Breast epithelium (tissue), 4 donors: ENCODE measurements at regions not wholly inside any gene's neighbourhood (a gene's known extent, or its start where the extent isn't known, plus 50 kb on each side); places are given as distances from the start of the nearest gene placed in this dataset.
A peak's percentile ranks its signal among the peaks of the same experiment; 100 is the strongest.

Experiments
- DNase-seq, 2 donors: peaks; one replicate each; pipeline ENCODE4 v3.0.0-alpha.2; 2019; ENCODE audit warnings: low spot score in 2 of 2
- H3K27ac ChIP-seq, 2 donors: fragments of 200-600 bp; sonication (generic) in 1 of 2; one replicate each; pipeline ENCODE4 v1.5.1; 2016 to 2019; ENCODE audit warnings: mild to moderate bottlenecking in 1 of 2
- H3K27me3 ChIP-seq, 2 donors: fragments of 200-600 bp; sonication (generic) in 1 of 2; one replicate each; pipeline versions ENCODE4 v1.5.1 to v1.6.0; 2017 to 2019; ENCODE audit warnings: control low read depth in 1 of 2, mild to moderate bottlenecking in 1 of 2
- H3K36me3 ChIP-seq: fragments of 200-600 bp; one replicate; pipeline ENCODE4 v1.5.1; 2019
- H3K4me1 ChIP-seq, 2 donors: fragments of 200-600 bp; sonication (generic); one replicate each; pipeline ENCODE4 v1.5.1; 2016 to 2019; ENCODE audit warnings: control low read depth in 1 of 2
- H3K4me3 ChIP-seq, 3 donors: fragments of 200-600 bp; sonication (generic); 1 replicate in 2 of 3; 2 replicates in 1 of 3; pipeline ENCODE4 v1.5.1; 2016 to 2019; ENCODE audit warnings: mild to moderate bottlenecking in 3 of 3, moderate library complexity in 2 of 3
- H3K9me3 ChIP-seq, 2 donors: fragments of 200-600 bp; sonication (generic) in 1 of 2; one replicate each; pipeline ENCODE4 v1.5.1; 2016 to 2019; ENCODE audit warnings: control low read depth in 1 of 2
- POLR2A ChIP-seq: fragments of 450-650 bp; IDR thresholded peaks from one replicate; pipeline ENCODE4 v1.6.1; 2016; ENCODE audit warnings: antibody characterized with exemption, mild to moderate bottlenecking, moderate library complexity
- POLR2AphosphoS5 ChIP-seq, 3 donors: sonication (generic); formaldehyde crosslinking; IDR thresholded peaks; one replicate each; pipeline ENCODE4 v1.6.1; 2017; ENCODE audit warnings: antibody characterized with exemption in 3 of 3
- intact Hi-C: fragments of 100-400 bp; cut with DNase I; formaldehyde crosslinking; loops from one replicate; pipeline ENCODE4 v1.15.1; 2023; ENCODE audit warnings: low total_unique reads
- TF ChIP-seq, protein P1 (sequence below), 3 donors: fragments of 450-650 bp; IDR thresholded peaks; one replicate each; pipeline ENCODE4 v1.5.1; 2016 to 2017; ENCODE audit warnings: antibody characterized with exemption in 3 of 3, mild to moderate bottlenecking in 3 of 3, moderate library complexity in 3 of 3

DNA sequence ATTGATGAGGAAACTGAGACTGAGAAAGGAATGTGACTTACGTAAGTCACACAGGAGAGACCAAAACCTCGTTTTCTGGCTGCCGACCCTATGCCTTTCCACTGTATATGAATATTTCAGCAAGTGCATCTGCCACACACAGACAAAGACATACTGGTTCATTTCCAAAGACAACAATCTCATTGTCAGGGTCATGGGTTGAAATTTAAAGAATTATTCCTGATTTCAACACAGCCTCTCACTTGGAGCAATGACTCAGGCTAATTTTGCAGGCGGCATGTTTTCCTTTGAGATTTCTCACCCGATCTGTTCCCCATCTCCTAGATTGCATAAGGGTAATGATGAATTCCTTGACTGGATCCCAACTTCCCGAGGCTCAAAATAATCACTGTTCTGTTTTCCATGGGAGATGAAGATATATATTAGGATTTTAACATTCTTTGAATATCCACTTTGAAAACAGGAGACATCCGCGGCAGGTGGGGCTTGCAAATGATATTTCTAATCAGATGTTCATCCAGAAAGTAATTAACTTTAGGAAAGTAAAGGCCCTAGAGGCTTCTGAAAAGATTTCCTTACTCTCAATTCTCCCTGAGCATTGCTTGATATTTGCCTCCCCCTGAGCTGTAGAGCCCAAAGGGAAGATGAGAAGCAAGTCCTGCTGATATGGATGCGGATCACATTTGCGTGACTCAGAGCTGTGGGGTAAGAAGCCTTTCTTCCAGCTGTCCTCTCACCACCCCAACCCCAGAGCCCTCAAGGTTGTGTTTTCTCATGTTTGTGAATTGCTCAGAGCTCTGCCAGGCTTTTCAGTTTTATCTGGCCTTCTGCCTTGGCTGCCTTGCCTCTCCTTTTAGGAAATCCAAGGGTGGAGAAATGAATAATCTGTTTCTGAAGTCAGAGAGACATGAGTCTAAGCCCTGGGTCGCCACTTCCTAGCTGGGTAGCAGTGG lies 361.1 kb upstream of the BOD1L1 start:
- intact Hi-C loops = loop anchor here (10.0 kb wide), 1 partner anchor 894 kb away; no protein-coding TSS in a partner anchor
- peak in 1 of 2 donors; percentile 18 for DNase-seq
- H3K4me1 ChIP-seq = peaks cover 0 to 5% of the 10 kb centered on the region in 2 donors

DNA sequence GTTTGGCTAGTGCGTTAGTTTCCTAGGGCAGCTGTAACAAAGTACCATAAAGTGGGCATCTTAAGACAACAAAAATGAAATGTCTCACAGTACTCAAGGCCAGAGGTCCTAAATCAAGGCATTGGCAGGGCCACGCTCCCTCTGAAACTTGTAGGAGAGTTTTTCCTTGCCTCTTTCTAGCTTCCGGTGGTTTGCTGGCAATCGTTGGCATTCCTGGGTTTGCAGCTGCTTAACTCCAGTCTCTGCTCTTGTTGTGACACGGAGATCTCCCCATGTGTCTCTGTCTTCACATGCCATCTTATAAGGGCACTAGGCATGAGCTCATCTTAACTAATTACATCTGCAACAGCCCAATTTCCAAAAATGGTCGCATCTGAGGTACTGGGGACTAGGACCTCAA lies 362.0 kb upstream of the BOD1L1 start:
- no peaks in the 10 kb centered on the region for H3K36me3 ChIP-seq
- H3K9me3 ChIP-seq = no peaks in the 10 kb centered on the region
- DNase-seq = peak in 1 of 2 donors; percentile 19
- no peak overlapping the region for H3K27ac ChIP-seq
- H3K4me3 ChIP-seq = no peak overlapping the region
- peaks cover 0 to 5% of the 10 kb centered on the region in 2 donors for H3K4me1 ChIP-seq
- TF ChIP-seq, protein P1, sequence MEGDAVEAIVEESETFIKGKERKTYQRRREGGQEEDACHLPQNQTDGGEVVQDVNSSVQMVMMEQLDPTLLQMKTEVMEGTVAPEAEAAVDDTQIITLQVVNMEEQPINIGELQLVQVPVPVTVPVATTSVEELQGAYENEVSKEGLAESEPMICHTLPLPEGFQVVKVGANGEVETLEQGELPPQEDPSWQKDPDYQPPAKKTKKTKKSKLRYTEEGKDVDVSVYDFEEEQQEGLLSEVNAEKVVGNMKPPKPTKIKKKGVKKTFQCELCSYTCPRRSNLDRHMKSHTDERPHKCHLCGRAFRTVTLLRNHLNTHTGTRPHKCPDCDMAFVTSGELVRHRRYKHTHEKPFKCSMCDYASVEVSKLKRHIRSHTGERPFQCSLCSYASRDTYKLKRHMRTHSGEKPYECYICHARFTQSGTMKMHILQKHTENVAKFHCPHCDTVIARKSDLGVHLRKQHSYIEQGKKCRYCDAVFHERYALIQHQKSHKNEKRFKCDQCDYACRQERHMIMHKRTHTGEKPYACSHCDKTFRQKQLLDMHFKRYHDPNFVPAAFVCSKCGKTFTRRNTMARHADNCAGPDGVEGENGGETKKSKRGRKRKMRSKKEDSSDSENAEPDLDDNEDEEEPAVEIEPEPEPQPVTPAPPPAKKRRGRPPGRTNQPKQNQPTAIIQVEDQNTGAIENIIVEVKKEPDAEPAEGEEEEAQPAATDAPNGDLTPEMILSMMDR (IDR thresholded peaks at IDR 0.05) = no peak
- no peak for TF ChIP-seq POLR2A
- TF ChIP-seq POLR2AphosphoS5 (IDR thresholded peaks at IDR 0.05) = no peak
- intact Hi-C loops = loop anchor here (10.0 kb wide), 1 partner anchor 895 kb away; no protein-coding TSS in a partner anchor
- no peaks in the 10 kb centered on the region for H3K27me3 ChIP-seq

More for the DNA sequence above, 361.1 kb upstream of the BOD1L1 start:
- Histone ChIP-seq H3K4me3 (no peak overlapping the region), H3K36me3 (no peaks in the 10 kb centered on the region), H3K27me3 (no peaks in the 10 kb centered on the region), H3K27ac (no peak overlapping the region), H3K9me3 (no peaks in the 10 kb centered on the region)
- TF ChIP-seq, protein P1 (IDR thresholded peaks at IDR 0.05) = no peak
- TF ChIP-seq POLR2AphosphoS5 (IDR thresholded peaks at IDR 0.05) (no peak), POLR2A (no peak)

- Histone ChIP-seq H3K27ac (no peak overlapping the region), H3K9me3 (no peaks in the 10 kb centered on the region), H3K4me3 (no peak overlapping the region), H3K36me3 (no peaks in the 10 kb centered on the region), H3K4me1 (peaks cover 0 to 5% of the 10 kb centered on the region in 2 donors), H3K27me3 (no peaks in the 10 kb centered on the region)
- no peak for DNase-seq
- TF ChIP-seq POLR2AphosphoS5 (IDR thresholded peaks at IDR 0.05) (no peak), POLR2A (no peak)
- TF ChIP-seq, protein P1 (IDR thresholded peaks at IDR 0.05) = no peak
- intact Hi-C loops = no loop called here
Observed at GRCh38 chr4:13990596-13991589, 363.4 kb upstream of the BOD1L1 start.

GRCh38 chr4:13992041-13992440 lies 364.5 kb upstream of the BOD1L1 start:
- H3K4me3 ChIP-seq = no peak overlapping the region
- H3K4me1 ChIP-seq = peaks cover 0 to 5% of the 10 kb centered on the region in 2 donors
- no peak overlapping the region for H3K27ac ChIP-seq
- TF ChIP-seq POLR2A = no peak
- TF ChIP-seq, protein P1 (IDR thresholded peaks at IDR 0.05) = no peak
- no peak for TF ChIP-seq POLR2AphosphoS5 (IDR thresholded peaks at IDR 0.05)
- H3K9me3 ChIP-seq = no peaks in the 10 kb centered on the region
- DNase-seq = no peak
- H3K36me3 ChIP-seq = no peaks in the 10 kb centered on the region
- intact Hi-C loops = no loop called here
- no peaks in the 10 kb centered on the region for H3K27me3 ChIP-seq
